Suprapubic skin (tissue), 4 donors: ENCODE measurements at regions not wholly inside any gene's neighbourhood (a gene's known extent, or its start where the extent isn't known, plus 50 kb on each side); places are given as distances from the start of the nearest gene placed in this dataset.

Experiments used
- DNase-seq, 2 donors: peaks; one replicate each; pipeline ENCODE4 v3.0.0-alpha.2; 2019; ENCODE audit warnings: low spot score in 2 of 2
- H3K27ac ChIP-seq: fragments of 200-600 bp; sonication (generic); one replicate; pipeline ENCODE4 v1.5.1; 2019
- H3K27me3 ChIP-seq: fragments of 200-600 bp; sonication (generic); one replicate; pipeline ENCODE4 v1.5.1; 2019
- H3K36me3 ChIP-seq: fragments of 200-600 bp; sonication (generic); one replicate; pipeline ENCODE4 v1.5.1; 2019
- H3K4me1 ChIP-seq: fragments of 200-600 bp; sonication (generic); one replicate; pipeline ENCODE4 v1.5.1; 2019
- H3K4me3 ChIP-seq: fragments of 200-600 bp; sonication (generic); one replicate; pipeline ENCODE4 v1.5.1; 2019; ENCODE audit warnings: mild to moderate bottlenecking
- H3K9me3 ChIP-seq: fragments of 200-600 bp; sonication (generic); one replicate; pipeline ENCODE4 v1.5.1; 2019
- CTCF ChIP-seq, 2 donors: fragments of 200-600 bp in 1 of 2; fragments of 450-650 bp in 1 of 2; sonication (generic) in 1 of 2; IDR thresholded peaks; one replicate each; pipeline ENCODE4 v1.5.1; 2016 to 2019; ENCODE audit warnings: antibody characterized with exemption in 2 of 2, mild to moderate bottlenecking in 1 of 2, moderate library complexity in 1 of 2
- EP300 ChIP-seq: sonication (generic); formaldehyde crosslinking; IDR thresholded peaks from one replicate; pipeline ENCODE4 v1.6.1; 2017; ENCODE audit warnings: antibody characterized with exemption
- POLR2A ChIP-seq, 2 donors: fragments of 450-650 bp; IDR thresholded peaks; one replicate each; pipeline ENCODE4 v1.6.1; 2017; ENCODE audit warnings: antibody characterized with exemption in 2 of 2, mild to moderate bottlenecking in 2 of 2, moderate library complexity in 2 of 2
- POLR2AphosphoS5 ChIP-seq, 3 donors: sonication (generic); formaldehyde crosslinking; IDR thresholded peaks; one replicate each; pipeline ENCODE4 v1.6.1; 2017; ENCODE audit warnings: antibody characterized with exemption in 3 of 3
- WGBS: methylation state at CpG from one replicate; pipeline ENCODE4 v1.1.5; 2018; 5-methylcytosine and 5-hydroxymethylcytosine counted together

GRCh38 chr19:32181216-32181920, 164.0 kb upstream of the ZNF507 start:
- no peaks in the 10 kb centered on the region for H3K4me1 ChIP-seq
- no peaks in the 10 kb centered on the region for H3K9me3 ChIP-seq
- no peak overlapping the region for H3K27ac ChIP-seq
- H3K4me3 ChIP-seq = no peak overlapping the region
- no peak for TF ChIP-seq POLR2AphosphoS5 (IDR thresholded peaks at IDR 0.05)
- TF ChIP-seq CTCF (IDR thresholded peaks at IDR 0.05) = no peak
- no peak for TF ChIP-seq POLR2A (IDR thresholded peaks at IDR 0.05)
- no peak for TF ChIP-seq EP300
- 87% methylated on average over 13 of the region's 13 CpGs for WGBS
- DNase-seq = no peak
- H3K27me3 ChIP-seq = no peaks in the 10 kb centered on the region
- H3K36me3 ChIP-seq = no peaks in the 10 kb centered on the region

GRCh38 chr19:32186542-32187330, 158.7 kb upstream of the ZNF507 start:
- no peaks in the 10 kb centered on the region for H3K36me3 ChIP-seq
- H3K27ac ChIP-seq = no peak overlapping the region
- 71% methylated on average over 6 of the region's 6 CpGs for WGBS
- DNase-seq = no peak
- H3K27me3 ChIP-seq = peaks cover 3% of the 10 kb centered on the region
- no peaks in the 10 kb centered on the region for H3K9me3 ChIP-seq
- no peak for TF ChIP-seq POLR2AphosphoS5 (IDR thresholded peaks at IDR 0.05)
- no peak for TF ChIP-seq CTCF (IDR thresholded peaks at IDR 0.05)
- no peak for TF ChIP-seq POLR2A (IDR thresholded peaks at IDR 0.05)
- no peak for TF ChIP-seq EP300
- no peaks in the 10 kb centered on the region for H3K4me1 ChIP-seq
- H3K4me3 ChIP-seq = no peak overlapping the region

GRCh38 chr19:32188921-32189320, 156.5 kb upstream of the ZNF507 start:
- H3K36me3 ChIP-seq = no peaks in the 10 kb centered on the region
- 63% methylated on average over 2 of the region's 2 CpGs for WGBS
- no peaks in the 10 kb centered on the region for H3K4me1 ChIP-seq
- peaks cover 3% of the 10 kb centered on the region for H3K27me3 ChIP-seq
- DNase-seq = no peak
- H3K27ac ChIP-seq = no peak overlapping the region
- no peaks in the 10 kb centered on the region for H3K9me3 ChIP-seq
- TF ChIP-seq POLR2AphosphoS5 (IDR thresholded peaks at IDR 0.05) = no peak
- no peak for TF ChIP-seq POLR2A (IDR thresholded peaks at IDR 0.05)
- TF ChIP-seq EP300 = no peak
- TF ChIP-seq CTCF (IDR thresholded peaks at IDR 0.05) = no peak
- H3K4me3 ChIP-seq = no peak overlapping the region

GRCh38 chr19:32189956-32190706, 155.3 kb upstream of the ZNF507 start:
- Histone ChIP-seq H3K9me3 (no peaks in the 10 kb centered on the region), H3K27ac (no peak overlapping the region), H3K4me3 (no peak overlapping the region), H3K27me3 (peaks cover 3% of the 10 kb centered on the region), H3K4me1 (no peaks in the 10 kb centered on the region), H3K36me3 (no peaks in the 10 kb centered on the region)
- TF ChIP-seq POLR2A (IDR thresholded peaks at IDR 0.05) (no peak), EP300 (no peak), CTCF (IDR thresholded peaks at IDR 0.05) (no peak), POLR2AphosphoS5 (IDR thresholded peaks at IDR 0.05) (no peak)
- WGBS = 51% methylated on average over 6 of the region's 6 CpGs
- DNase-seq = no peak

- no peaks in the 10 kb centered on the region for H3K27me3 ChIP-seq
- 94% methylated on average over 3 of the region's 3 CpGs for WGBS
- H3K4me3 ChIP-seq = no peak overlapping the region
- no peak overlapping the region for H3K27ac ChIP-seq
- DNase-seq = no peak
- H3K9me3 ChIP-seq = no peaks in the 10 kb centered on the region
- TF ChIP-seq POLR2AphosphoS5 (IDR thresholded peaks at IDR 0.05) (no peak), CTCF (IDR thresholded peaks at IDR 0.05) (no peak), EP300 (no peak), POLR2A (IDR thresholded peaks at IDR 0.05) (no peak)
- H3K4me1 ChIP-seq = no peaks in the 10 kb centered on the region
- no peaks in the 10 kb centered on the region for H3K36me3 ChIP-seq
Measured at GRCh38 chr19:32191921-32192320, 153.5 kb upstream of the ZNF507 start.
